ENCODE measurements at regions not wholly inside any gene's neighbourhood (a gene's known extent, or its start where the extent isn't known, plus 50 kb on each side); places are given as distances from the start of the nearest gene placed in this dataset.
A peak's percentile ranks its signal among the peaks of the same experiment; 100 is the strongest.
"Not testable (repeated sequence)": the region's sequence is repeated elsewhere in the genome, so short reads cannot be mapped to it uniquely, and the experiment has no call there.

GRCh38 chr1:76730027-76730426, 137.3 kb upstream of the ST6GALNAC5 start (continued):
- TF ChIP-seq SOX6 (IDR thresholded peaks at IDR 0.05), result no peak
- TF ChIP-seq SOX6 (CRISPR knock-in tag; IDR thresholded peaks at IDR 0.05), result peak; percentile 42; the same call in 1 of the 2 replicates
- TF ChIP-seq ZNF253 (CRISPR knock-in tag; IDR thresholded peaks at IDR 0.05; ENCODE audit: borderline replicate concordance), result no peak

GRCh38 chr1:76738355-76738754, 128.9 kb upstream of the ST6GALNAC5 start:
- H3K4me1 ChIP-seq (ENCODE audit: insufficient read depth, low read length); H2AFZ ChIP-seq (ENCODE audit: low read length); H3K9ac ChIP-seq (ENCODE audit: insufficient read depth, low read depth, low read length); in situ Hi-C loops (cut with HindIII; ENCODE audit: extremely low pct_ligation_motif_present, low pct_unique_long_range_greater_than_20kb); H3K79me2 ChIP-seq (ENCODE audit: insufficient read depth, low read length); H3K4me2 ChIP-seq (ENCODE audit: low read depth, low read length); POLR2A ChIA-PET; H3K27me3 ChIP-seq (ENCODE audit: control insufficient read depth in 1 of 2, insufficient read depth in 2 of 2, low read length in 2 of 2); H3K36me3 ChIP-seq (replicated peaks in 1 of 2; ENCODE audit: control insufficient read depth in 1 of 2, insufficient read depth in 2 of 2, low read length in 2 of 2); H3K27ac ChIP-seq (ENCODE audit: extremely low read length, insufficient read depth, low read length); BruUV-seq (replicated peaks); H4K20me1 ChIP-seq (ENCODE audit: insufficient read depth, low read length); H3K4me3 ChIP-seq (replicated peaks in 1 of 3; ENCODE audit: insufficient read depth in 1 of 3, low read depth in 2 of 3, low read length in 3 of 3); CTCF ChIA-PET (ENCODE audit: low intra/inter-chr PET ratio, low total read pairs): not testable (repeated sequence)
- ATAC-seq, result peak; percentile 98
- 0% methylated on average over 1 of the region's 1 CpG for WGBS (ENCODE audit: low lambda C conversion rate)
- peak; percentile 73 for DNase-seq (ENCODE audit: low spot score)
- FAIRE-seq, result peak; percentile 84
- intact Hi-C loops (cut with micrococcal nuclease; ENCODE audit: unreplicated experiment), result loop anchor here (1.0 kb wide), 1 partner anchor 64 kb away; no protein-coding TSS in a partner anchor
- peaks cover 17% of the 10 kb centered on the region for H3K9me3 ChIP-seq (ENCODE audit: low read length)
- TF ChIP-seq SKI (IDR thresholded peaks at IDR 0.05; ENCODE audit: partially characterized antibody) (peak; percentile 63), SOX13 (IDR thresholded peaks at IDR 0.05) (peak; percentile 32; the same call in 1 of the 2 replicates), SOX13 (CRISPR knock-in tag; conservative IDR thresholded peaks at IDR 0.05 in 1 of 2, IDR thresholded peaks at IDR 0.05 in 1 of 2) (peak in 1 of 2 experiments; percentile 81; a peak in 2 of 4 replicates), GATA4 (IDR thresholded peaks at IDR 0.05; ENCODE audit: borderline replicate concordance, low read depth) (0 out of 2 replicates have a peak, but pooled peaks have one; percentile 37), POGZ (CRISPR knock-in tag; IDR thresholded peaks at IDR 0.05) (peak; percentile 73), TRIM24 (CRISPR knock-in tag; IDR thresholded peaks at IDR 0.05) (peak; percentile 84), ARID3A (IDR thresholded peaks at IDR 0.05; ENCODE audit: low read depth, low read length) (peak; percentile 57), IRF2 (CRISPR knock-in tag; IDR thresholded peaks at IDR 0.05) (0 out of 2 replicates have a peak, but pooled peaks have one; percentile 23), TBX2 (CRISPR knock-in tag; IDR thresholded peaks at IDR 0.05; ENCODE audit: borderline replicate concordance) (peak; percentile 80), ETV5 (CRISPR knock-in tag; IDR thresholded peaks at IDR 0.05; ENCODE audit: borderline replicate concordance) (peak; percentile 26; the same call in 1 of the 2 replicates), ZNF609 (CRISPR knock-in tag; IDR thresholded peaks at IDR 0.05; ENCODE audit: borderline replicate concordance) (peak; percentile 94), SAP130 (CRISPR knock-in tag; IDR thresholded peaks at IDR 0.05; ENCODE audit: low read depth) (peak; percentile 26; the same call in 1 of the 2 replicates), FOXP1 (IDR thresholded peaks at IDR 0.05) (peak; percentile 77), FOXP1 (CRISPR knock-in tag; IDR thresholded peaks at IDR 0.05) (peak; percentile 93), ZNF816 (CRISPR knock-in tag; IDR thresholded peaks at IDR 0.05; ENCODE audit: borderline replicate concordance) (peak; percentile 26; the same call in 1 of the 2 replicates)

All from HepG2 (cell line).